Stimulated activated CD8-positive, alpha-beta memory T cell treated with anti-CD3 and anti-CD28 coated beads, Interleukin-15, amount 100 ng/mL, for 1 hour (primary cell): ENCODE measurements at regions not wholly inside any gene's neighbourhood (a gene's known extent, or its start where the extent isn't known, plus 50 kb on each side); places are given as distances from the start of the nearest gene placed in this dataset.
"Not testable (repeated sequence)": the region's sequence is repeated elsewhere in the genome, so short reads cannot be mapped to it uniquely, and the experiment has no call there.

Experiments
- DNase-seq: peaks from one replicate; pipeline ENCODE4 v3.0.0-alpha.2; 2020; ENCODE audit warnings: low read depth

GRCh38 chr5:82603033-82603987 lies 325.2 kb upstream of the RPS23 start:
- DNase-seq: no peak

- DNase-seq: no peak
Observed at GRCh38 chr5:82601861-82602260, 323.7 kb upstream of the RPS23 start.

- no peak for DNase-seq
Observed at GRCh38 chr5:82601077-82601476, 322.9 kb upstream of the RPS23 start.

- no peak for DNase-seq
Observed at GRCh38 chr5:82599692-82600091, 321.5 kb upstream of the RPS23 start.

- DNase-seq: no peak
Observed at GRCh38 chr5:82599030-82599429, 320.9 kb upstream of the RPS23 start.

- no peak for DNase-seq
Observed at GRCh38 chr5:82597437-82597836, 319.3 kb upstream of the RPS23 start.

- no peak for DNase-seq
Observed at GRCh38 chr5:82596451-82596850, 318.3 kb upstream of the RPS23 start.

GRCh38 chr5:82595113-82595512 lies 317.0 kb upstream of the RPS23 start:
- no peak for DNase-seq

GRCh38 chr5:82594097-82594496 lies 315.9 kb upstream of the RPS23 start:
- DNase-seq: no peak

- no peak for DNase-seq
Observed at GRCh38 chr5:82593481-82593880, 315.3 kb upstream of the RPS23 start.

- no peak for DNase-seq
Observed at GRCh38 chr5:82591021-82591515, 312.9 kb upstream of the RPS23 start.

GRCh38 chr5:82590112-82590511 lies 312.0 kb upstream of the RPS23 start:
- DNase-seq: no peak

GRCh38 chr5:82586661-82587310 lies 308.6 kb upstream of the RPS23 start:
- DNase-seq: no peak

- no peak for DNase-seq
Observed at GRCh38 chr5:82586181-82586580, 308.0 kb upstream of the RPS23 start.

GRCh38 chr5:82584631-82585030 lies 306.5 kb upstream of the RPS23 start:
- no peak for DNase-seq

GRCh38 chr5:82583331-82583730 lies 305.2 kb upstream of the RPS23 start:
- not testable (repeated sequence) for DNase-seq

GRCh38 chr5:82564963-82565362 lies 286.8 kb upstream of the RPS23 start:
- no peak for DNase-seq

GRCh38 chr5:82563745-82564144 lies 285.6 kb upstream of the RPS23 start:
- no peak for DNase-seq

GRCh38 chr5:82562696-82563240 lies 284.6 kb upstream of the RPS23 start:
- DNase-seq: no peak

GRCh38 chr5:82561797-82562196 lies 283.6 kb upstream of the RPS23 start:
- no peak for DNase-seq

- DNase-seq: no peak
Observed at GRCh38 chr5:82560969-82561368, 282.8 kb upstream of the RPS23 start.

GRCh38 chr5:82560561-82560960 lies 282.4 kb upstream of the RPS23 start:
- DNase-seq: no peak

- DNase-seq: no peak
Observed at GRCh38 chr5:82551840-82552385, 273.8 kb upstream of the RPS23 start.
